HS-5 (cell line): ENCODE measurements at regions not wholly inside any gene's neighbourhood (a gene's known extent, or its start where the extent isn't known, plus 50 kb on each side); places are given as distances from the start of the nearest gene placed in this dataset.
"Not testable (repeated sequence)": the region's sequence is repeated elsewhere in the genome, so short reads cannot be mapped to it uniquely, and the experiment has no call there.

ENCODE experiments used
- DNase-seq: peaks from one replicate; pipeline ENCODE4 v3.0.0-alpha.2; 2012; ENCODE audit warnings: low read depth

DNA sequence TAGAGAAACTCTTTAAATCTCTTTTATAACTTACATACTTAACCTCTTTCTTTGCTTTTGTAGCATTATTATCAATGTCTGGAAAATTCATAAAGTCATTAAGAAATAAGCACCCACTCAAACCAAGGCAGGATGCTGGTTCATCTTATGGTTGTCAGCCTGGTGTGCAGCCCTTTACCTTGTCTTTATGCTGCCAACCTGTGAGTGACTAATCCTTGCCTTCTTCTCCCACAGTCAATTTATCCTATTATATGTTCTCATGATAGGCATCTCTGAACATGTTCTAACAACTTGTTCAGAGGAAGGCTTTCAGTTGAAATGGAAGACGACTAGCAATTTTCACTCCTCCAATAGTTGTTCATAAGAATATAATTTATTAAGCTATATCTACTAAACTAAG is 186.9 kb upstream of the CAND1 start:
- no peak for DNase-seq

DNA sequence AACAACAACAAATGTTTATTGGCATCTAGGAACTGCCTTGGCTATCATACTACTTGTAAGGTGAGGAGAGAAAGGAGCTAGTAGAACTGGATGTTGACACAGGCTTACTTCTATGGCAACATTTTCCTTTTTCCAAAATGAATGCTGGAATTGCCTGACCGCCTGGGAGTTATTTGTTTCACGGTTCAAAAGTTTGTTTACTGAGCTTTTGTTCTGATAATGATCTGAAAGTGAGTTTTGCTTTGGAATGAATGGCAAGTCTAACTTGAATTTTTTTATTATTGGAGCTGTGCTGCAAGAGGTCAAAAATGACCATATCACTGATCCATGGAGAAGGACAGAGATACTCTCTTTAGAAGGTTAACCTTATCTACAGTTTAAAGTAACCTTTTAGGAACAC is 183.5 kb upstream of the CAND1 start:
- DNase-seq, result no peak

DNA sequence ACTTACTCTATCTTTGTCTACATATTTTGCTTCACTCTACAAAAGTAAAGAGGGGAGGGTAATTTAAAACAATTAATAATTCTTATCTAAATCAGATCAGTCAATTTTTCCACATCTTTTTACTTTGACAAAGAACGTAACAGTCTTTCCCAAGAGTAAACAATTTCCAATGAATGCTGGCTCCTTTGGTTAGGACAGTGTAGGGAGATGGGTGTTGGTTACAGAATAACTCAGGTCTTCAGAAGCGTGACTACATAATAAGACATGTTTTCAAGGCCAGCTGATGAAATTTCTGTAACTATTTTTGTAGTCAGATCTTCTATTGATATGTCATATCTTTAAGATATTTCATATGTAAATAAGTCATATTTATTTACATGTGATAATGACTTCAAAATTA is 183.0 kb upstream of the CAND1 start:
- DNase-seq, result no peak

DNA sequence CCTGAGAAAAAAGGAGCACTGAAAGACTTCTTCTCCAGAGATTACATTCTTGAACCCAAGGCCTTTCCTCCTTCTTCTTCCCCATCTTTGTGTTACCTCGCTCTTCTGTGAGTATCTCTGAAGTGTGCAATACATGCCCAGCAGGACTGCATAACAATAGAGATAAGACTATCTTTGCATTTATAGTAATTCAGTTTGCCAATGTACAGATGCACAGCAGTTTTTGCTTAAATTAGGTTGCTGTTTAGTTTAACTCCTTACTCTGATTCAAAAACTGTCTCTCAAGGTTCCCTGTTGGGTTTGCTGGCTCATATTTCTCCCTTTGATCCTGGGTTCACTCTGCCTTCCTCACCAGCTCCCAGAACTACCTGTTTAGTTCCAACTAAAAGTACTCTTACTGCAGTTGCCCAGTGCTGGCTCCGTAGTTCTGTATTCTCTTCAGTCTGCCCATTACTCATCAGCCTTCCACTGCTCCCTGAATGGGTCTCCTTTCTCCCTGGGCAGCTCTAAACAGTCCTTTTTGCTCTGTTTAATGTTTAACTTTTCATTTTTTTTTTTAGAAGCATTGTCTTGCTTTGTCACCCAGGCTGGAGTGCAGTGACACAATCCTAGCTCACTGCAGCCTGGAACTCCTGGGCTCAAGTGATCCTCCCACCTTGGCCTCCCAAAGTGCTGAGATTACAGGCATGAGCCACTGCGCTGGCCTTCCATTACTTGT is 180.6 kb upstream of the CAND1 start:
- DNase-seq, result no peak

DNA sequence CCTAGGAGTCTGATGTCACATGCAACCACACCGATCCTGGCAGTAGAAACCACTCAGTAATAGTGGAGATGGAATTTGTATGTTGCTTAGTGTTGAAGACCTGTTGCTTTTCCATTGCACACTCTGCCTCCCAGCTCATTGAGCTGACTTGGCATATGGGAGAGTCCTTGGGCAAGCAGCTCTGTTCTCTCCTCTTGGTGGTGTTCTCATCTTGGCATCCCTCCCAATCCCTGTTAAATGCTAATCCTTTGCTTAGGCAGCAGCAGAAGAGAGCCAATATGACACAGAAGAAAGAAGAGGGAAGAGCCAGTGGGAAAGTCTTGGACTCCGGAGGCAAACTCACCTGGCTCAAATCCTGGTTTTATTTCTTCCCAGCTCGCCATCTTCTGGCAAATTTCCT is 178.0 kb upstream of the CAND1 start:
- DNase-seq, result no peak

DNA sequence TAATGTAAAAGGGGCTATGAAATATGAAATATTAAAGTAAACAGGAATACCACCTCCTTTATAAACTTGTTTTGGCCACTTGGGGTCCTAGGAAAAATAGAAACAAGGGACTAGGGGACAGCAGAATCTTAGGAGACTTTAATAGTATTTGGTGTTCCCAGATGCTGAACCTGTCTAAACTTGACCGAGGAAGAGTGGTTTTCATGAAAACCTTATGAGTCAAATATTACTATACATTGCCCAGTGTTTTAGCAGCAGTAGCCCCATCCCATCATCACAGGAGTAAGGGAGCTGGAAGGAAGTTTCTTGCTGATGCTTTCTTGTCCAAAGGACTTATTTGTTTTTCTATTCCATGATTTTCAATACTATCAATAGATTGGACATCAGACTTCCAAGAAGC is 177.5 kb upstream of the CAND1 start:
- DNase-seq, result no peak

DNA sequence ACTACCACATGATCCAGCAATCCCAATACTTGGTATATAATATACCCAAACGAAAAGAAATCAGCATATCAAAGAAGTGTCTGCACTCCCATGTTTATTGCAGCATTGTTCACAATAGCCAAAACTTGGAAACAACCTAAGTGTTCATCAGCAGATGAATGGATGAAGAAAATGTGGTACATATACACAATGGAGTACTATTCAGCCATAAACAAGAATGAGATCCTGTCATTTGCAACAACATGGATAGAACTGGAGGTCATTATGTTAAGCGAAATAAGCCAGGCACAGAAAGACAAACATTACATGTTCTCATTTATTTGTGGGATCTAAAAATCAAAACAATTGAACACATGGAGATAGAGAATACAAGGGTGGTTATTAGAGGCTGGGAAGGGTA is 176.2 kb upstream of the CAND1 start:
- not testable (repeated sequence) for DNase-seq

DNA sequence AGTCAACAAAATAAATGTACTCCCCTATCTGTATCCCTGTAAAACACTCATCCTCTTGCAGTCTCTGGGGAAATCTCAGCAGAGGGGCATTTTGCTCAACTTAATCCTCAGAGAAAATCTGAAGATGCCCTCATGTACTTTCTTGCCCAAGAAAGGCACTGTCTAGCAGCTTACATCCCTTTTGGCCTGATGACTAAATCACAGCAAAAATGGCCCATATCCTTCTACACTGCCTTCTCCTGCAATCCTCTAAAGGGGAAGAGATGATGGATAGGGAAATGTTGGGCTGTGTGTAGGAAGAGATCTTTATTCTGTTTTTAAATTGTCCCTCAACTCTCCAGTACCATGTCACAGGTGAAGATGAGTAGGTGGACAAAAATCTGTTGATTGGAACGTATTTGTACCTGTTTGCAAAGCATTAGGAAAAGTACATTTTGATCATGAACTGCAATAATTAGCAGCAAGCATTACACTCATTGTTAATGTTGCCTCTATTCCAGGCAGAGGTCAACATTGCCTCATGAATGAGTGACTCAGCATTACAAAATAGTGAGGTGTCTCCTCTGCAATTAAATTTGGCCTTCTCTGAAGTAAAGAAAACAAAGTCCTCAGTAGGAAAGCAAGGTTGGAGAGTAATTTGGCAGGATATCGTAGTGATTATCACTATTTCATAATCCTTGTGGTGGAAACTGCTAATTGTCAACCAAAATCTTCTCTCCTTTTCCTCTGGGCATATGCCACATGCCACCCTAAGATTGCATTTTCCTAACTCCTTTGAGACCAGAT is 172.4 kb upstream of the CAND1 start:
- no peak for DNase-seq

DNA sequence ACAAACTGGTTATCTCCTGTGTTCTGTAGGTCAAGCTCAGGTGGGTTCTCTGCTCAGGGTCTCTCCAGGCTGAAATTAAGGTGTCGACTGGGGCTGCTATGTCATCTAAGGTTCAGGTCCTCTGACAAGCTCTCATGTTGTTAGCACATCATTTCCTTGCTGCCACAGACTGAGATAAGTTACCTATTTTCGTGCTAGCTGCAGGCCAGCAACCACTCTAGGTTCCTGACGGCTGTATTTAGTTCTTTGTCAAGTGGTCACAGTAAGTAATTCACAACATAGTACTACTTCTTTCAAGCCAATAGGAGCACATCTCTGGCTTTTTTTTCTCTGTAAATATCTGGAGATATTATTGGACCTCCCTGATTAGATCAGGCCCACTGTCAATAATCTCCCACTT is 169.3 kb upstream of the CAND1 start:
- DNase-seq, result no peak

DNA sequence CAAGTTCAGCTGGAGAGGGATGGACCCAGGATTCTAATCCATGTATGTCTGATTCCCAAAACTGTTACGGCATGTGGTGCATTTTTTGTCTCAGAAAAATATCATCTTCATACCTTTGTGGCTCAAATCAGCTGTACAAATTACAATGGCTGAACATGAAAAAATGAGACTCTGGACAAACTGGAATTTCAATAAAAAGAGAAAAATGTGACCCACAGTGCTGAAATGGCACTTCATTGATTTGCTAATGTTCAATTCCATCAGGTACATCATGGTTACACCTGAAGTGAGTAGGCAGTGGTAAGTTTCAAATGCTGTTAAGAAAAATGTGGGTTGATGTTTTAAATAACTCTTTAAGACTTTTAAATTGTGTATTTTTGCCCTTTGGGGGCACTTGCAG is 165.6 kb upstream of the CAND1 start:
- DNase-seq, result no peak

DNA sequence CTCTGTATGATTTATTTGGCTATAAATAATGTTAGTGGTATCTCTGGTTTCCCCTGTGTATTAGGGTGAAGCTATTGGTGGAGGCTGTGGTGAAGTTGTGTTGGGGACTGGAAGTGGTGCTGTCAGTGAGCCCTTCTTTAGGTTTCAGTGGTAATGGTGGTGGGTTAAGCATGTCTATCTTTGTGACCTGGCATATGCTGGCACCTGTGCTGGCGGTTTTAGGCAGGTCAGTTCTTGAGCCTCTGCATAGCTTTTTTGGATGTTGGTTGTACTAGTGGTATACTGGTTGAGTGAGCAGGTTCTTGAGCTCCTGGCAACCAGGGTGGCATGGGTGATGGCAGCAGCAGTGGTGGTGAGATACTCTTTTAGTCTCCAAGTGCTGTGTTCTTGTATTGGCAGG is 161.9 kb upstream of the CAND1 start:
- DNase-seq, result no peak

DNA sequence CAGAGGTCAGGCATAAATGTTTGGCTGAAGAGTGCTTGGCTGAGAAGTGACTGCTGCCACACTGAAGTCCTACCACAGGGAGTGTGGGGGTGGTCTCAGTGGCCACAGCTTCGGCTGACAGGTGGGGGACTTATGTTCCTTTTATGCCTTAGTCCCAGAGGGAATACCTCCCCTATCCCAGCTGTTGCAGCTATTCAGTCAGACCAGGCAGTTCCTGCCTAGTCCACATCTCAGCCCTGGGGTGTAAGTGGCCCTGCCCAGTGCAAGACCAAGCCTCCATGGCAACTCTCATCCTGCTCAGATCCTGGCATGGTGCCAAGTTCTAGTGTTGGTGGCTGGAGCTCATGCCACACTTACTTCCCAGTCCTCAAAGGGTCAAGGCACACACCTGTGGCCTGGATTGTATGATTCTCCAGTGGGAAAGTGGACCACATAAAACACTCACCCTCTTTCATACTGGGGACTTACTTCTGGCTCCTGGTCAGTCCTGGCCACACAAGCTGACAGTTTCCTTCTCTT is 161.3 kb upstream of the CAND1 start:
- DNase-seq, result no peak

DNA sequence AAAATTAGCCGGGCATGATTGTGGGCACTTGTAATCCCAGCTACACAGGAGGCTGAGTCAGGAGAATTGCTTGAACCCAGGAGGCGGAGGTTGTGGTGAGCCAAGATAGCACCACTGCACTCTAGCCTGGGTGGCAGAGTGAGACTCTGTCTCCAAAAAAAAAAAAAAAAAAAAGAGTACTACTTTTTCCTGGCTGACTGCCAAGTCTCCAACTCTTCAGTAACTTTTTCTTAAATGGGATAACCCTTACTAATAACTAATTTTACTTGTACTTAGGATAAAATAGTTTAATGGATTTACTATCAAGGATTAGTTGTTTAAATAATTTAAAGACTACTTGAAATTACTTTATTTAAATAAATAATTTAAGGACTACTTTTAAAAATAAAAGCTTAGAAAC is 158.8 kb upstream of the CAND1 start:
- not testable (repeated sequence) for DNase-seq

DNA sequence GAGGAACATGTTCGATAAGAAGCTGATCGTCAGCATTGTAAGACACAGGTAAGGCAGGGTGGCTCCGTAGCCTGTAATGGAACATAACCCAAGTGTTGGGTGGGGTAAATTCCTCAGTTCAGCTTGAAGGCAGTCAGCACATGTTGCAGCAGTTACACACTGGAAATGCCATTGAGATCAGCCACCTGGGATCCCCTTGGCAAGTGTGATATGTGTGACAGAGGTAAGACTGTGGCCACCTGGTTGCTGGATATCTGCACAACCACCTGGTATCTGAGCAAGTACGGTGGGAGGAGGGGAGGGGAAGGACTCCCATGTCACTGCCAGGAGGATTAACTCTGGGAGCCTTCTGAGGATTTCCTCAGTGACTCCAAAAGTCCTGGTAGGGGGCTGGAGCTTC is 158.0 kb upstream of the CAND1 start:
- no peak for DNase-seq

DNA sequence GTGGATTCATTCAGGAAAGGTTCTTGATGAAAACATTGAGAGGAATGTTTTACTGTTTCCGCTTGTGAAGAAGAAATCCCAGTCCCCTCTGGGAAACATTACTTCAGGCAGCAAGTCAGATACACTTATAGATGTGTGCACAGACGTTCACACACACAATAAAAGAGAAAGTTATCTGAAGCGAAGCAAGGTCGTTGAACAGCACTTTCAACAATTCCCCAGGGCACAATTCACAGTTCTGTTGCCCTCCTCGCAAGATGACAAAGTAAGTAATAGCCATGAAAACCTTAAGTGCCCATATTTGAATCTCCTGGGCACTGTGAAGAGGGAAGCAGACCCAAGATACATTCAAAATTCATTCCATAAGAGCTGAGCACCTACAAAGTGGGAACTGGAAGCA is 156.6 kb upstream of the CAND1 start:
- no peak for DNase-seq

DNA sequence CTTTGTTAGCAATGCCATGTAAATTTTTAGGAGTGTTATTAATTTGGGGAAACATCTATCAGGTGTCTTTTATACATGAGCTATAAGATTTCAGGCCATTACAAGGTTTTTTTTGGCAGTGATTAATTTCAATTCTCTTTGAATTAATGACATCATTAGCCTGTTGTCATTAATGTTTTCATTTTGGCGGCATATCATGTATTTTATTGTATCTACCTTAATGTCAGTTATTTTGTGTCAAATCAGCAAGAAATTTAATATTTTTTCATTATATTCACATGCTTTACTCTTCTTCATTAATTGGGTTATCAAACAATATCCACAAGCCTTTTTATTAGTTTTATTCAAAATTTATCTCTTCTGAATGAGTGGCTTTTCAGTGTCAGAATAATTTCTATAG is 153.0 kb upstream of the CAND1 start:
- DNase-seq, result no peak

DNA sequence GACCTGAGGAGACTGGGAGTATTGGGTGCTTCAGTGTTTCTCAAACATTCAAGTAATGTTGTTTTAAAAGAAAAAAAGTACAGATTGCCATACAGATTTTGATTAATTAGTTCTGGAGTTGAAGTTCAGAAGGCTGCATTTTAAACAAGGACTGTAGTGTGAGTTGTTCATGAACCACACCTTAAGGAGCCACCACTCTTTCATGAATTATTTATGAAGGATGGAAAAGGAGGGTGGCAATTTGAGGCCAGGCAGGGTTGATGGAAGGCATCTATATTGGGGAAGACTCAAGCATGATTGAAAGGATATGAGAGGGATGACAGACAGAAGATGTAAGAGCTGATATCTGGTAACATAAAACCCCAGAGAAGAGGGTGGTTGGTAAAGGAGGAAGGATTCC is 146.6 kb upstream of the CAND1 start:
- DNase-seq, result no peak

DNA sequence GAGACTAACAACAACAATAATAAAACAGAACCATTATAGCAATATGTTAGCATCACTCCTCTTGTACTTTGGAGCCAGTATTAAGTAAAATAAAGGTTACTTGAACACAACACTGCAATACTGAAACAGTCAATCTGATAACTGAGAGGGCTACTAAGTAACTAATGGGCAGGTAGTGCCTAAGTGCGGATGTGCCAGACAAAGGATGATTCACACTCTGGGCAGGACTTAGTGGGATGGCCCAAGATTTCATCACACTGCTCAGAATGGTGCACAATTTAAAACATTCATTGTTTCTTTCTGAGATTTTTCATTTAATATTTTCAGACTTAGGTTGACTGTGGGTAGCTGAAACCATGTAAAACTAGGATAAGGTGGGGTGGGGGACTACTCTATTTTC is 131.9 kb upstream of the CAND1 start:
- no peak for DNase-seq

DNA sequence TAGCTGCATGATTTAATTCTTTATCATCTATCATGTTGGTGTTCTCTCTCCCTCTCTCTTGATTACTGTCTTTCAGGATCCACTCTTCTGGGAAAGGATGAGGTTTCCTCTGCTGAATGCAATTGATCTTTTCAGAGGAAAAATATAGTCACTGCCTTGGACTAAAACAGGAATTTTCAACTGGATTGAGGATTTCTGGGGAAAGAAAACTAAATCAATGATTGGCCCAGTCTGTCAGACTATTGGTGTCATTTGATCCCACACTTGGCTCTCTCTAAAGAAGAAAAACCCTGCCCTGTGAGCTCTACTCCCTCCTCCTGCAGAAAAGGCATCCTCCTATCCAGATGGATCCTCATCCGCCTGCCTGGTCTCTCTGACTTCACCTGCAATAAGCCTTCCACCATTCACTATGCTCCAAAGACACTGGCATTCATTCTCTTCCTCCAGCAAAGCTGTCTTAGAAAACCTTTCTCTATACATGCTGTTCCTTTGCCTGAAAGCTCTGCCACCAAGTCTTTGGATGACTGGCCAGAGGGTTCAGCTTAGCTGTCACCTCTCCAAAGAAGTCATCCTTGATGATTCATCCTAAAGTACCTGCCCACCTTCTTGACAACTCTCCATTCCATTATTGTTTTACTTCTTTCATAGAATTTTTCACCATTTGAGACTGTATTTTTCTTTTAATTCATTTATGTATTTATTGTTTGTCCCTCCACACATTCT is 127.7 kb upstream of the CAND1 start:
- no peak for DNase-seq

DNA sequence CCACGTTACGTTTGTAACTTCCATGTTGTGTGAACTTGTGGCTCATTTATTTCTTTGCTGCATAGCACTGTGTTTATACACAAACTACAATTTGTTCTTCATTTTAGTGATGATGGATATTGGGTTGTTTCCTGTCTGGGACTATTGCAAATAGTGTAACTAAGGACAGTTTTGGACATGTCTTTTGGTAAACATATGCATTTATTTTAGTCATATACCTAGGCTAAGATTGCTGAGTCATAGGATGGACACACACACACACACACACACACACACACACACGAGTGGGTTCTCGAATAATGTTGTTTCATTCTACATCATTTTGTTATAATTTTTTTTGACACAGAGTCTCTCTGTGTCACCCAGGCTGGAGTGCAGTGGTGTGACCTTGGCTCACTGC is 123.5 kb upstream of the CAND1 start:
- DNase-seq, result no peak

DNA sequence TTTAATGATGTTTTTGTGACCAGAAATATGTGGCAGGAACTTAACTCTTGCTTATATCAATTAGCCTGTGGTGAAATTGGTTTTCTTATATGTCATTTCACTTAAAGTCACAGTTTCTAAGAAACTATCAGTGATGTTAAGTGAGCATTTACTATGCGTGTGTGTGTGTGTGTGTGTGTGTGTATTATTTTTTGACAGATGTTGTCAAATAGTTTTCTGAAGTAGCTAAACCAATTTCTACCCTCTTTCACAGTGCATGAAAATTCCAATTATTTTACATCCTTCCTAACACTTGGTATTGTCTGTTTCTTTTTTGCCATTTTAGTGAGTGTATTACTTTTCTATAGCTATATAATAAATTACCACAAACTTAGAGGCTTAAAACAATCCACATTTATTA is 122.1 kb upstream of the CAND1 start:
- DNase-seq, result no peak

DNA sequence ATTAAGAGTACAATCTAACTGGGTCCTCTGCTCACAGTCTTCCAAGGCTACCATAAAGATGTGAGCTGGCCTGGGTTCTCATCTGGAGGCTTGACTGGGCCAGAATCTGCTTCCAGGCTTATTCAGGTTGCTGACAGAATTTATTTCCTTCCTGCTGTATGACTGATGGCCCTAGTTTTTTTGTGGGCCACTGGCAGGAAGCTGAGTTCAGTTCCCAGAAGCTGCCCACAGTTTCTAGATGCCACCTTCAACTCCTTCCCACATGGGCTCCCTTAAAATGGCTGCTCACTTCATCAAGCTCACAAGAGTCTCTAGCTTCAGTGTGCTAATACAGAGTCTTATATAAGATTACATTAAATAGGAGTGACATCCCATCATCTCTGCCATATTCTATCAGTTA is 121.7 kb upstream of the CAND1 start:
- no peak for DNase-seq

DNA sequence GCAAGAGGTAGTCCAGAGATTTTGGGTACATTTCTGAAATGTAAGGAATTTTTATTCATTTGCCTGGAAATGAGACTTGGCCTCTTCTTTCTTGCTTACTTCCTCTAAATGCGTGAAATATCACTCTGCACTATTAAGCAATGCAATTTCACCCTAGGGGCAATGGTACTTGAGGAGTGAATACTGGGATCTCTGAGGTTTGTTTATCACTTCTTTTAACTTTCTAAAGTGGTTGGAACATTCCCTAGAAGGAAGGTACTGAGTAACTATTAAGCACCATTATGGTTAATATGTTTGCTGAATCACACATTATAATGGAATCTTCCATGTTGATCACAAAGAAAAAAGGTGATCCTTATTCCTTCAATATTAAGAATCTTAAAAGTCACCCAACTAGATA is 120.9 kb upstream of the CAND1 start:
- DNase-seq, result no peak
